ENCODE measurements at regions not wholly inside any gene's neighbourhood (a gene's known extent, or its start where the extent isn't known, plus 50 kb on each side); places are given as distances from the start of the nearest gene placed in this dataset.
A peak's percentile ranks its signal among the peaks of the same experiment; 100 is the strongest.

DNA sequence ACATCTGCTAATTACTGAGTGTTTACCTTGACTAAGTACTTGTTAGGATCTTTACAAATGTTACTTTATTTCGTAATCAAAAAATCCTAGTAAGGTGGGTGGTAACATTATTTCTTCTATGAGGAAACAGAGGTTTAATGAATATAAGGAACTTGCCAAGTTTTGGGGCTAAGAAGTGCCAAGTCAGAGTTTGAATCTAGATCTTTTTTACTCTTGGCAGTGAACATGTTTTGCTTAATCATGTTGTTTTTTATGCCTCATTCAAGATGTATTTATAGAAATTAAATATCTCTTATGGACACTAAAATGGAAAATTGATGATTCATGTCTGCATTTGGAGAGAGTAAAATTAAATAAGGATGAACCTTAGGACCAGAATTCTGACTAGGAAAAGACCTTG, 393.7 kb downstream of the UTRN start:
- Histone ChIP-seq H3K27ac (ENCODE audit: insufficient read depth, low read length, poor library complexity, severe bottlenecking) (no peak overlapping the region), H3K27me3 (ENCODE audit: control insufficient read depth, insufficient read depth, low read length) (no peaks in the 10 kb centered on the region), H3K36me3 (ENCODE audit: control insufficient read depth, insufficient read depth, low read length) (peaks cover 33% of the 10 kb centered on the region), H3K4me3 (ENCODE audit: low read depth, low read length) (no peak overlapping the region), H3K9me3 (ENCODE audit: control insufficient read depth in 2 of 2, low read length in 2 of 2) (peaks cover 3 to 9% of the 10 kb centered on the region in 2 experiments), H3K4me1 (ENCODE audit: control insufficient read depth, insufficient read depth, low read length, poor library complexity, severe bottlenecking) (peaks cover 4% of the 10 kb centered on the region)
- no peak for ATAC-seq (ENCODE audit: low read depth in 2 of 2)
- Mint-ChIP-seq H3K4me3 (no peak overlapping the region), H3K27me3 (no peaks in the 10 kb centered on the region), H3K36me3 (peaks cover 52% of the 10 kb centered on the region), H3K9me3 (peaks cover 0 to 8% (median 5%) of the 10 kb centered on the region in 7 donors), H3K4me1 (peaks cover 11 to 33% (median 25%) of the 10 kb centered on the region in 4 donors), H3K27ac (peak overlapping the region in 1 of 3 donors; percentile 71)
- DNase-seq, result no peak

DNA sequence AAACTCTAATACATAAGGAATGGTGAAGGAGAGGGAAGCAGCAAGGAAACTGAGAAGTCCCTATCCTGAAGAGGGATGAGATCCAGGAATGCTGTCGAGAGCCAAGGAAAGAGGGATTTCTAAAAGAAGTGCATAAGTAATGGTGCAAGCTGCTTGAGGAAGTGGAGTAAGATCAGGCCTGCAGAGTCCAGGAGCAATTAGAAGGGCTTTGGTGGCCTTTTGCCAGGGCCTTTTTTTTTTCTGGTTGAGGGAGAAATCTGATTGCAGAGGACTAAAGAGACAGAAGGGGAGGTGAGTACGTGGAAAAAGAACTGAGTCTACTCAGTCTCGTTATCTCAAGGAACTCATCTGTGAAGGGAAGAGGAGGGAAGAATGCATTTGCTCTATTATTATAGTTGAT, 396.2 kb downstream of the UTRN start:
- ATAC-seq (ENCODE audit: low read depth in 2 of 2) (no peak), DNase-seq (no peak)
- no peak overlapping the region for H3K4me3 ChIP-seq (ENCODE audit: low read depth, low read length)
- no peak overlapping the region for H3K4me3 Mint-ChIP-seq
- H3K27ac ChIP-seq (ENCODE audit: insufficient read depth, low read length, poor library complexity, severe bottlenecking), result no peak overlapping the region
- peak overlapping the region in 1 of 3 donors; percentile 73 for H3K27ac Mint-ChIP-seq
- H3K9me3 ChIP-seq (ENCODE audit: control insufficient read depth in 2 of 2, low read length in 2 of 2), result peaks cover 2 to 14% of the 10 kb centered on the region in 2 experiments
- peaks cover 4% of the 10 kb centered on the region for H3K4me1 ChIP-seq (ENCODE audit: control insufficient read depth, insufficient read depth, low read length, poor library complexity, severe bottlenecking)
- no peaks in the 10 kb centered on the region for H3K27me3 ChIP-seq (ENCODE audit: control insufficient read depth, insufficient read depth, low read length)
- H3K9me3 Mint-ChIP-seq, result peaks cover 0 to 15% (median 3%) of the 10 kb centered on the region in 7 donors
- no peaks in the 10 kb centered on the region for H3K27me3 Mint-ChIP-seq
- H3K36me3 ChIP-seq (ENCODE audit: control insufficient read depth, insufficient read depth, low read length), result peaks cover 51% of the 10 kb centered on the region
- H3K4me1 Mint-ChIP-seq, result peaks cover 15 to 29% (median 19%) of the 10 kb centered on the region in 4 donors
- peaks cover 62% of the 10 kb centered on the region for H3K36me3 Mint-ChIP-seq

DNA sequence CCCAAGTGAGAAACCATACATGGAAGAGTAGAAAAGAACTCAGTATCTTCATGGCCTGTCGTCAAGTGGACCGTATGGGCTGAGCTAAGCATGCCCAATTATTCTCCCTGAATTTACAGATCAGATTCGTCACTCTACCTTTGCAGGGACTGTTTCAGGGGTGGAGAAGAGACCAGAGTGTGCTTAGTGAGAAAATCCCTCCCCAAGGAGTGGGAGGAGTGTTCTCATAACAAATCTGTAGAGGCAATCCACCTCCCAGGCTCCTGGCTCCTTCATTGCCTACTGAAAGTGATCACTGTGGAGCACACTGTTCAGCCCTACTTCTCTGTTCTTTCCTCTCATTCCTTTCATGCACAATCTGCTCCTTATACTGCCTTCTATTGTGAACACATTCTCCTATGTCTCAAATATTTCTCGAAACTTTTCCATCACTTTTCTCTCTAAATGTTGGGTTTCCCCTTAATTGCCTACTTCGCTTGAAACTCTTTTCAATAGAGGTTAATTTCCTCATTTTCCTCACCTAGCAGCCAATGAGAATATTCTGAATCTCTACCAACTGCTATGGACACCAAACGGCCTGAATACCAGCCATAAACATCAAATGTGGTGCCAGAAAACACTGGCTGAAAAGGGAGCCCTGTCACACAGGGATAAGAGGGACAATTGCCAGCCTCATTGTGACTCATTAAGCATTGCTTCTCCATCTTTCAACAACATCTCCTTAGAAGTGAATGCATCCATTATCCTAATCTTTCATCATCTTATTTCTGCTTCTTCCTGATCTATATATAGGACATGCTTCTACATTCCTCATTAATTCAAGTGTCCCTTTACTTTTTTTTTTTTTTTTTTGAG, 398.3 kb downstream of the UTRN start:
- Mint-ChIP-seq H3K9me3 (peaks cover 5 to 29% (median 15%) of the 10 kb centered on the region in 7 donors), H3K4me1 (peaks cover 9 to 28% (median 17%) of the 10 kb centered on the region in 4 donors), H3K4me3 (no peak overlapping the region), H3K27ac (peak overlapping the region in 1 of 3 donors; percentile 58), H3K36me3 (peaks cover 75% of the 10 kb centered on the region), H3K27me3 (no peaks in the 10 kb centered on the region)
- no peak for ATAC-seq (ENCODE audit: low read depth in 2 of 2)
- no peak for DNase-seq
- Histone ChIP-seq H3K27me3 (ENCODE audit: control insufficient read depth, insufficient read depth, low read length) (no peaks in the 10 kb centered on the region), H3K9me3 (ENCODE audit: control insufficient read depth in 2 of 2, low read length in 2 of 2) (peaks cover 16 to 17% of the 10 kb centered on the region in 2 experiments), H3K36me3 (ENCODE audit: control insufficient read depth, insufficient read depth, low read length) (peaks cover 67% of the 10 kb centered on the region), H3K4me1 (ENCODE audit: control insufficient read depth, insufficient read depth, low read length, poor library complexity, severe bottlenecking) (peaks cover 4% of the 10 kb centered on the region), H3K4me3 (ENCODE audit: low read depth, low read length) (no peak overlapping the region), H3K27ac (ENCODE audit: insufficient read depth, low read length, poor library complexity, severe bottlenecking) (no peak overlapping the region)

DNA sequence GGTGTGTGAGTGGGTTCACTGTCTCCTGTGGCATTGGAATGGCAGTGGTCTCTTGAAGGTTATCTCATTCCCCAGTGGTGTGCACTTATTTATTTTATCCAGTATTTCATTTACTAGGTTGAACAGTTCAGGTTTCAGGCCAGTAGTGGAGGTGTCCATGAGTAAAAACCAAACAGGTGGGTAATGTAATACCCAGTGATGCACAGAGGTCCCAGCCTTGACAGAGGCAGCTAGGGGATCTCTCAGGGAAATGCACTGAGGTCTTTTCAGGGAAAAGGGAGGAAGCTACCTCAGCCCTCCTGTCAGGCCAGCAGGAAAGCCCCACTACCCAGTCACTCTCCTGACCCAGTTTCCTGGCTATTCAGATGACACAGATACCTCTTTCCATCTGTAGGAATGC, 403.6 kb downstream of the UTRN start:
- Histone ChIP-seq H3K9me3 (ENCODE audit: control insufficient read depth in 2 of 2, low read length in 2 of 2) (peaks cover 16 to 17% of the 10 kb centered on the region in 2 experiments), H3K36me3 (ENCODE audit: control insufficient read depth, insufficient read depth, low read length) (peaks cover 55% of the 10 kb centered on the region), H3K4me1 (ENCODE audit: control insufficient read depth, insufficient read depth, low read length, poor library complexity, severe bottlenecking) (no peaks in the 10 kb centered on the region), H3K4me3 (ENCODE audit: low read depth, low read length) (no peak overlapping the region), H3K27ac (ENCODE audit: insufficient read depth, low read length, poor library complexity, severe bottlenecking) (no peak overlapping the region), H3K27me3 (ENCODE audit: control insufficient read depth, insufficient read depth, low read length) (no peaks in the 10 kb centered on the region)
- ATAC-seq (ENCODE audit: low read depth in 2 of 2), result no peak
- no peak for DNase-seq
- Mint-ChIP-seq H3K36me3 (peaks cover 76% of the 10 kb centered on the region), H3K27me3 (no peaks in the 10 kb centered on the region), H3K9me3 (peaks cover 6 to 37% (median 20%) of the 10 kb centered on the region in 7 donors), H3K4me1 (peaks cover 18 to 25% (median 24%) of the 10 kb centered on the region in 4 donors), H3K4me3 (no peak overlapping the region), H3K27ac (peak overlapping the region in 1 of 3 donors; percentile 2)

DNA sequence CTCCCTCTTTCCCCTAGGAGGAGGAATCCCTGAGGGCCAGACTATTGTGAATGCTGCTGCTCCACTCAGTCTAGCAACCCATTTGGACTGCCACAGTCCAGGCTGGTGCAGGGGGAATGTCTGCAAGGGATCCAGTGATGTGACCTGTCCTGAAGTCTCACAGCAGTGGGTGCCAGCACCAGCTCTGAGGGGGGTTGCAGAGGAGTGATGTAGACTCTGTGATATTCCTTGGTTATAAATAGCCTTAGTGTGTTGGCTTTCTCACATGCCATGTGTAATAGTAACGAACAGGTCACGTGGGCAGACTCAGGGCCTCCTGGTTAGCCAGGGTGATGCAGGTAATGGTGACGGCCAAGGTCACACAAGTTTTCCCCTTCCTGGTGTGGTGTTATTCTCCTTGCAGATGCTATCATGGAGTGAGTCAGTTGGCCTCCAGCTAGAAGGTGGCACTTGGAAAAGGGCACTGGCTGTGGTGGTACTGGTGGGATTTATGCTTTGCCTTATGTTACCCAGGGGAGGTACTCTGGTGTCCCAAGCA, 404.4 kb downstream of the UTRN start:
- peaks cover 6 to 37% (median 20%) of the 10 kb centered on the region in 7 donors for H3K9me3 Mint-ChIP-seq
- no peak for DNase-seq

DNA sequence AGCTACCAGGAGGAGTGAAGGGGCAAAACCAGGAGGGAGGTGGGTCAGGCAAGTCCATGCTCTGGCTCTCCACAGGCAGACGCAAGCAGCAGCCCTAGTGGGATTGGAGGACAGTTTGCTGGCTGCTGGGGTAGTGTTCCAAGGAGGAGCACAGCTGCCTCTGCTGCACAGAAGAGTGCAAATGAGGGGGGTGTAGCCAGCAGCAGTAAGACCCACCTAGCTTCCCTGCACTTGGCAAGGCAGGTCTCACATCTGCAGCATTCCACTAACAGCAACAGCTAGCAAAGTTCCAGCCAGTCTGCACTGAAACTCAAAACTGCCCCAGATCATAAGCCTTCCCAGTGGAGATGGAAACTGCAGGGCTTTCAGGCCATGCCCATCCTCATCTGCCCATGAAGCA, 405.0 kb downstream of the UTRN start:
- Histone ChIP-seq H3K9me3 (ENCODE audit: control insufficient read depth in 2 of 2, low read length in 2 of 2) (peaks cover 14 to 17% of the 10 kb centered on the region in 2 experiments), H3K27me3 (ENCODE audit: control insufficient read depth, insufficient read depth, low read length) (no peaks in the 10 kb centered on the region), H3K27ac (ENCODE audit: insufficient read depth, low read length, poor library complexity, severe bottlenecking) (no peak overlapping the region), H3K4me3 (ENCODE audit: low read depth, low read length) (no peak overlapping the region), H3K36me3 (ENCODE audit: control insufficient read depth, insufficient read depth, low read length) (peaks cover 43% of the 10 kb centered on the region), H3K4me1 (ENCODE audit: control insufficient read depth, insufficient read depth, low read length, poor library complexity, severe bottlenecking) (no peaks in the 10 kb centered on the region)
- H3K27ac Mint-ChIP-seq, result no peak overlapping the region
- ATAC-seq (ENCODE audit: low read depth in 2 of 2), result no peak
- no peak for DNase-seq
- peaks cover 21 to 36% (median 32%) of the 10 kb centered on the region in 4 donors for H3K4me1 Mint-ChIP-seq
- H3K4me3 Mint-ChIP-seq, result no peak overlapping the region
- H3K36me3 Mint-ChIP-seq, result peaks cover 75% of the 10 kb centered on the region
- peaks cover 6 to 35% (median 18%) of the 10 kb centered on the region in 7 donors for H3K9me3 Mint-ChIP-seq
- no peaks in the 10 kb centered on the region for H3K27me3 Mint-ChIP-seq

More for the DNA sequence above, 404.4 kb downstream of the UTRN start:
- Histone ChIP-seq H3K9me3 (ENCODE audit: control insufficient read depth in 2 of 2, low read length in 2 of 2) (peaks cover 16 to 17% of the 10 kb centered on the region in 2 experiments), H3K4me1 (ENCODE audit: control insufficient read depth, insufficient read depth, low read length, poor library complexity, severe bottlenecking) (no peaks in the 10 kb centered on the region), H3K36me3 (ENCODE audit: control insufficient read depth, insufficient read depth, low read length) (peaks cover 49% of the 10 kb centered on the region), H3K27me3 (ENCODE audit: control insufficient read depth, insufficient read depth, low read length) (no peaks in the 10 kb centered on the region), H3K27ac (ENCODE audit: insufficient read depth, low read length, poor library complexity, severe bottlenecking) (no peak overlapping the region), H3K4me3 (ENCODE audit: low read depth, low read length) (no peak overlapping the region)
- Mint-ChIP-seq H3K27me3 (no peaks in the 10 kb centered on the region), H3K4me1 (peaks cover 24 to 33% (median 30%) of the 10 kb centered on the region in 4 donors), H3K36me3 (peaks cover 76% of the 10 kb centered on the region), H3K4me3 (no peak overlapping the region), H3K27ac (peak overlapping the region in 1 of 3 donors; percentile 18)
- ATAC-seq (ENCODE audit: low read depth in 2 of 2), result no peak

DNA sequence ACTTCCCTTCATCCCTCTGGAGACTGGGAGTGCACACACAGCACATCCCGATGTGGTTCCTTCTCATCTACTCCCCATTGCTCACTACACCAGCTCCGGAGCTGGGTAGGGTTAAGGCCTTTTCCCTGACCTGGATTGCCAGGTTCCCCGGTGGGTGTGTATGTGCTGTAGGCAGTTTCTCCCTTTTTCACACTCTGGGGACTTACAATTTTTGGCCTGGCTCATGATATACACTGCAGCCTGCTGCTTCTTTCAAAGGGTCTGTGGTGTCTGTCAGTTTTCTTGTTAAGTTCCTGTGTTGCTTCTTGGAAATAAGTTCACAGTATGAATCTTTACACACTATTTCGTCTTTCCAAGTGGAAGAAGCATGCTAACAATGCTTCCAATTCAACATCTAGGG, 405.5 kb downstream of the UTRN start:
- Mint-ChIP-seq H3K9me3 (peaks cover 6 to 30% (median 16%) of the 10 kb centered on the region in 7 donors), H3K4me1 (peaks cover 15 to 34% (median 32%) of the 10 kb centered on the region in 4 donors), H3K36me3 (peaks cover 69% of the 10 kb centered on the region), H3K4me3 (no peak overlapping the region), H3K27ac (no peak overlapping the region), H3K27me3 (no peaks in the 10 kb centered on the region)
- Histone ChIP-seq H3K4me1 (ENCODE audit: control insufficient read depth, insufficient read depth, low read length, poor library complexity, severe bottlenecking) (no peaks in the 10 kb centered on the region), H3K9me3 (ENCODE audit: control insufficient read depth in 2 of 2, low read length in 2 of 2) (peaks cover 9 to 17% of the 10 kb centered on the region in 2 experiments), H3K27ac (ENCODE audit: insufficient read depth, low read length, poor library complexity, severe bottlenecking) (no peak overlapping the region), H3K27me3 (ENCODE audit: control insufficient read depth, insufficient read depth, low read length) (no peaks in the 10 kb centered on the region), H3K4me3 (ENCODE audit: low read depth, low read length) (no peak overlapping the region), H3K36me3 (ENCODE audit: control insufficient read depth, insufficient read depth, low read length) (peaks cover 40% of the 10 kb centered on the region)
- ATAC-seq (ENCODE audit: low read depth in 2 of 2), result no peak
- DNase-seq, result no peak
